Stomach (tissue), 4 donors: ENCODE measurements at regions not wholly inside any gene's neighbourhood (a gene's known extent, or its start where the extent isn't known, plus 50 kb on each side); places are given as distances from the start of the nearest gene placed in this dataset.

Experiments used
- CTCF ChIP-seq, 7 experiments: fragments of 450-650 bp in 4 of 7; fragments of 200-600 bp in 3 of 7; sonication (generic) in 3 of 7; IDR thresholded peaks; one replicate each; pipeline ENCODE4 v1.5.1; 2016 to 2019; ENCODE audit warnings: antibody characterized with exemption in 7 of 7, control low read depth in 2 of 7, mild to moderate bottlenecking in 1 of 7
- EP300 ChIP-seq: sonication (generic); formaldehyde crosslinking; IDR thresholded peaks from one replicate; pipeline ENCODE4 v1.6.1; 2017; ENCODE audit warnings: antibody characterized with exemption
- POLR2A ChIP-seq, 4 donors: fragments of 450-650 bp; IDR thresholded peaks; one replicate each; pipeline ENCODE4 v1.6.1; 2016; ENCODE audit warnings: antibody characterized with exemption in 4 of 4, control low read depth in 2 of 4, mild to moderate bottlenecking in 1 of 4, moderate library complexity in 1 of 4
- POLR2AphosphoS5 ChIP-seq, 3 donors: sonication (generic); formaldehyde crosslinking; IDR thresholded peaks; one replicate each; pipeline ENCODE4 v1.6.1; 2016; ENCODE audit warnings: antibody characterized with exemption in 3 of 3

DNA sequence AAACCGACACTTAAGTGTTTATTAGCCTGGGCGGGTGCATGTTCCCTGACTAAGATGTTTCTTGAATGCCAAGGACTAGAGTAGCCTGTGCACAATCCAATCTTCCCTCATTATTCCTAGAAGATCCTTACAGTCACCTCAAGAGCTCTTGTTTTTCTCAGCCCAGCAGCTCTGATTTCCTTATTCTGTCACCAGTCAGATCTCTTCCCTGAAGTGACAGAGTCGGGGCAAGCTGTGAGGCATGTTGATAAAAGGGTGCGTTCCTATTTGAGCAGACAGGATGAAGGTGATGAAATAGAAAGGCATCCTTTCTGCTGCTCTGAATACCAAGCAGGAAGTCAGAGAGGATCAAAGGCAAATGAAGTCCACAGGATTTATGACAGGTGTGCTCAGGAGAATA is 125.6 kb upstream of the MCTP2 start:
- TF ChIP-seq POLR2A (IDR thresholded peaks at IDR 0.05), result no peak
- TF ChIP-seq CTCF (IDR thresholded peaks at IDR 0.05), result no peak
- no peak for TF ChIP-seq EP300
- TF ChIP-seq POLR2AphosphoS5 (IDR thresholded peaks at IDR 0.05), result no peak
